ENCODE measurements at regions not wholly inside any gene's neighbourhood (a gene's known extent, or its start where the extent isn't known, plus 50 kb on each side); places are given as distances from the start of the nearest gene placed in this dataset.
"Not testable (repeated sequence)": the region's sequence is repeated elsewhere in the genome, so short reads cannot be mapped to it uniquely, and the experiment has no call there.

GRCh38 chr16:21373454-21373853, 95.4 kb upstream of the CRYM start:
- BruUV-seq (replicated peaks); POLR2A ChIA-PET; intact Hi-C loops (cut with micrococcal nuclease); H3K9ac ChIP-seq (replicated peaks; ENCODE audit: extremely low read depth, insufficient read depth, low read length); H3K36me3 ChIP-seq (ENCODE audit: control insufficient read depth in 2 of 2, extremely low read depth in 1 of 2, insufficient read depth in 2 of 2, low read length in 2 of 2); DNase-seq (ENCODE audit: low read depth, low spot score); H3K27ac ChIP-seq (ENCODE audit: insufficient read depth, low read depth, low read length); CTCF ChIA-PET; H3K27me3 ChIP-seq (ENCODE audit: control insufficient read depth in 2 of 2, insufficient read depth in 2 of 2, low read length in 2 of 2); H2AFZ ChIP-seq (ENCODE audit: low read depth, low read length); H3K4me3 ChIP-seq (replicated peaks in 1 of 3; ENCODE audit: insufficient read depth in 1 of 3, low read depth in 1 of 3, low read length in 3 of 3); H3K9me1 ChIP-seq (replicated peaks; ENCODE audit: control insufficient read depth, extremely low read depth, insufficient read depth, low read length); FAIRE-seq; H4K20me1 ChIP-seq (replicated peaks; ENCODE audit: control insufficient read depth, extremely low read depth, insufficient read depth, low read length); H3K9me3 ChIP-seq (replicated peaks; ENCODE audit: control insufficient read depth, insufficient read depth, low read length); dilution Hi-C loops (cut with MboI; ENCODE audit: extremely low pct_ligation_motif_present, low sequenced_read_pairs); H3K79me2 ChIP-seq (ENCODE audit: control insufficient read depth, insufficient read depth, low read length); H3K4me2 ChIP-seq (ENCODE audit: insufficient read depth, low read length); H3K4me1 ChIP-seq (ENCODE audit: control insufficient read depth, extremely low read depth, insufficient read depth, low read length): not testable (repeated sequence)

- dilution Hi-C loops (cut with MboI; ENCODE audit: extremely low pct_ligation_motif_present, low sequenced_read_pairs); H3K4me3 ChIP-seq (replicated peaks in 1 of 3; ENCODE audit: insufficient read depth in 1 of 3, low read depth in 1 of 3, low read length in 3 of 3); H3K27ac ChIP-seq (ENCODE audit: insufficient read depth, low read depth, low read length); H4K20me1 ChIP-seq (replicated peaks; ENCODE audit: control insufficient read depth, extremely low read depth, insufficient read depth, low read length); H3K4me2 ChIP-seq (ENCODE audit: insufficient read depth, low read length); H3K4me1 ChIP-seq (ENCODE audit: control insufficient read depth, extremely low read depth, insufficient read depth, low read length); DNase-seq (ENCODE audit: low read depth, low spot score); H3K9me3 ChIP-seq (replicated peaks; ENCODE audit: control insufficient read depth, insufficient read depth, low read length); H2AFZ ChIP-seq (ENCODE audit: low read depth, low read length); H3K27me3 ChIP-seq (ENCODE audit: control insufficient read depth in 2 of 2, insufficient read depth in 2 of 2, low read length in 2 of 2); H3K9me1 ChIP-seq (replicated peaks; ENCODE audit: control insufficient read depth, extremely low read depth, insufficient read depth, low read length); H3K79me2 ChIP-seq (ENCODE audit: control insufficient read depth, insufficient read depth, low read length); H3K36me3 ChIP-seq (ENCODE audit: control insufficient read depth in 2 of 2, extremely low read depth in 1 of 2, insufficient read depth in 2 of 2, low read length in 2 of 2); H3K9ac ChIP-seq (replicated peaks; ENCODE audit: extremely low read depth, insufficient read depth, low read length); FAIRE-seq; CTCF ChIA-PET; intact Hi-C loops (cut with micrococcal nuclease); POLR2A ChIA-PET; BruUV-seq (replicated peaks): not testable (repeated sequence)
These were observed 94.8 kb upstream of the CRYM start for GRCh38 chr16:21372862-21373261.

- dilution Hi-C loops (cut with MboI; ENCODE audit: extremely low pct_ligation_motif_present, low sequenced_read_pairs); H3K79me2 ChIP-seq (ENCODE audit: control insufficient read depth, insufficient read depth, low read length); CTCF ChIA-PET; POLR2A ChIA-PET; FAIRE-seq; H3K4me2 ChIP-seq (ENCODE audit: insufficient read depth, low read length); H3K9me3 ChIP-seq (replicated peaks; ENCODE audit: control insufficient read depth, insufficient read depth, low read length); H3K9me1 ChIP-seq (replicated peaks; ENCODE audit: control insufficient read depth, extremely low read depth, insufficient read depth, low read length); H3K27ac ChIP-seq (ENCODE audit: insufficient read depth, low read depth, low read length); DNase-seq (ENCODE audit: low read depth, low spot score); intact Hi-C loops (cut with micrococcal nuclease); H3K4me1 ChIP-seq (ENCODE audit: control insufficient read depth, extremely low read depth, insufficient read depth, low read length); H3K27me3 ChIP-seq (ENCODE audit: control insufficient read depth in 2 of 2, insufficient read depth in 2 of 2, low read length in 2 of 2); H3K9ac ChIP-seq (replicated peaks; ENCODE audit: extremely low read depth, insufficient read depth, low read length); BruUV-seq (replicated peaks); H4K20me1 ChIP-seq (replicated peaks; ENCODE audit: control insufficient read depth, extremely low read depth, insufficient read depth, low read length); H2AFZ ChIP-seq (ENCODE audit: low read depth, low read length); H3K4me3 ChIP-seq (replicated peaks in 1 of 3; ENCODE audit: insufficient read depth in 1 of 3, low read depth in 1 of 3, low read length in 3 of 3); H3K36me3 ChIP-seq (ENCODE audit: control insufficient read depth in 2 of 2, extremely low read depth in 1 of 2, insufficient read depth in 2 of 2, low read length in 2 of 2): not testable (repeated sequence)
These were observed 94.2 kb upstream of the CRYM start for GRCh38 chr16:21372162-21372835.

DNA sequence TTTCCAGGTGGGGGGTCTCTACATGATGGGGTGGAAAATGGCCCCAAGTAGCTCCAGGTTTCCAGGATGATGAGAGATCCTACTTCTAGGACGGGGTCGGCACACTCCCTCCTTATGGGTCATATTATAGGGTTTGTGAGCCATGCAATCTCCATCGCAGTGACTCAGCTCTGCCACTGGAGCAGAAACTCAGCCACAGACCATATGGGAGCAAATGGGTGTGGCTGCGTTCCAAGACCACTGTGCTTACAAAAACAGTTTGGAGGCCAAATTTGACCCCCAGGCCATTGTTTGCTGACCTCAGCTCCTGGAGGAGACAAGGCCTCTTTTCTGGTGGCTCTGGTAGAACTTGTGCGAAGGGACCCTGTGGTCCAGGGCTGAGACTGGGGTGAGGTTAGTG, 92.7 kb upstream of the CRYM start:
- H3K27ac ChIP-seq (ENCODE audit: insufficient read depth, low read depth, low read length); FAIRE-seq; CTCF ChIA-PET; H4K20me1 ChIP-seq (replicated peaks; ENCODE audit: control insufficient read depth, extremely low read depth, insufficient read depth, low read length); H3K4me3 ChIP-seq (replicated peaks in 1 of 3; ENCODE audit: insufficient read depth in 1 of 3, low read depth in 1 of 3, low read length in 3 of 3); H3K36me3 ChIP-seq (ENCODE audit: control insufficient read depth in 2 of 2, extremely low read depth in 1 of 2, insufficient read depth in 2 of 2, low read length in 2 of 2); dilution Hi-C loops (cut with MboI; ENCODE audit: extremely low pct_ligation_motif_present, low sequenced_read_pairs); H3K27me3 ChIP-seq (ENCODE audit: control insufficient read depth in 2 of 2, insufficient read depth in 2 of 2, low read length in 2 of 2); intact Hi-C loops (cut with micrococcal nuclease); H3K79me2 ChIP-seq (ENCODE audit: control insufficient read depth, insufficient read depth, low read length); BruUV-seq (replicated peaks); H3K9me3 ChIP-seq (replicated peaks; ENCODE audit: control insufficient read depth, insufficient read depth, low read length); H3K9ac ChIP-seq (replicated peaks; ENCODE audit: extremely low read depth, insufficient read depth, low read length); H2AFZ ChIP-seq (ENCODE audit: low read depth, low read length); H3K4me2 ChIP-seq (ENCODE audit: insufficient read depth, low read length); DNase-seq (ENCODE audit: low read depth, low spot score); H3K4me1 ChIP-seq (ENCODE audit: control insufficient read depth, extremely low read depth, insufficient read depth, low read length); H3K9me1 ChIP-seq (replicated peaks; ENCODE audit: control insufficient read depth, extremely low read depth, insufficient read depth, low read length): not testable (repeated sequence)
- POLR2A ChIA-PET, result interaction anchor here (0.6 kb wide), 1 partner anchor 25 kb away, joined by 4 read pairs; no protein-coding TSS in a partner anchor

All from endothelial cell of umbilical vein (primary cell).